A549 (cell line): ENCODE measurements at regions not wholly inside any gene's neighbourhood (a gene's known extent, or its start where the extent isn't known, plus 50 kb on each side); places are given as distances from the start of the nearest gene placed in this dataset.

Source experiments
- CBX8 ChIP-seq: fragments of 200-600 bp; sonication (generic); IDR thresholded peaks from 2 replicates; pipeline ENCODE4 v1.6.1; 2016
- EP300 ChIP-seq, 2 experiments: fragments of >200 bp; sonication (Bioruptor Twin); formaldehyde crosslinking; IDR thresholded peaks; 2 replicates in 1 of 2; 3 replicates in 1 of 2; pipeline ENCODE4 v1.6.1; 2016 to 2017
- KDM1A ChIP-seq: fragments of 200-600 bp; sonication (generic); IDR thresholded peaks from 2 replicates; pipeline ENCODE4 v1.6.1; 2016; ENCODE audit warnings: low read depth, mild to moderate bottlenecking
- MAFK ChIP-seq: fragments of 450-650 bp; IDR thresholded peaks from 2 replicates; pipeline ENCODE4 v1.6.1; 2014; ENCODE audit not compliant: partially characterized antibody
- MAX ChIP-seq: IDR thresholded peaks from 2 replicates; pipeline ENCODE4 v1.6.1; 2012
- RAD21 ChIP-seq, 2 experiments: fragments of >200 bp in 1 of 2; sonication (Bioruptor Twin) in 1 of 2; formaldehyde crosslinking in 1 of 2; IDR thresholded peaks in 1 of 2; conservative IDR thresholded peaks in 1 of 2; 2 replicates in 1 of 2; 3 replicates in 1 of 2; pipeline ENCODE4 v1.6.1; 2012 to 2018; ENCODE audit warnings: inconsistent platforms in 1 of 2
- TF ChIP-seq, protein P1 (sequence below): fragments of >200 bp; sonication (Bioruptor Twin); formaldehyde crosslinking; IDR thresholded peaks from 3 replicates; pipeline ENCODE4 v1.5.1; 2016
- TF ChIP-seq, protein P2 (sequence below): fragments of 250-450 bp; sonication (Bioruptor Pico); IDR thresholded peaks from 2 replicates; pipeline ENCODE4 v1.5.0; 2021; ENCODE audit warnings: mild to moderate bottlenecking, moderate library complexity, borderline replicate concordance

GRCh38 chr7:22001345-22002004 is 55.8 kb upstream of the CDCA7L start:
- TF ChIP-seq MAFK (no peak), MAX (no peak), CBX8 (no peak), RAD21 (conservative IDR thresholded peaks at IDR 0.05 in 1 of 2, IDR thresholded peaks at IDR 0.05 in 1 of 2) (peak; percentile 79 to 85), KDM1A (no peak), EP300 (IDR thresholded peaks at IDR 0.05) (no peak)
- TF ChIP-seq, protein P1, sequence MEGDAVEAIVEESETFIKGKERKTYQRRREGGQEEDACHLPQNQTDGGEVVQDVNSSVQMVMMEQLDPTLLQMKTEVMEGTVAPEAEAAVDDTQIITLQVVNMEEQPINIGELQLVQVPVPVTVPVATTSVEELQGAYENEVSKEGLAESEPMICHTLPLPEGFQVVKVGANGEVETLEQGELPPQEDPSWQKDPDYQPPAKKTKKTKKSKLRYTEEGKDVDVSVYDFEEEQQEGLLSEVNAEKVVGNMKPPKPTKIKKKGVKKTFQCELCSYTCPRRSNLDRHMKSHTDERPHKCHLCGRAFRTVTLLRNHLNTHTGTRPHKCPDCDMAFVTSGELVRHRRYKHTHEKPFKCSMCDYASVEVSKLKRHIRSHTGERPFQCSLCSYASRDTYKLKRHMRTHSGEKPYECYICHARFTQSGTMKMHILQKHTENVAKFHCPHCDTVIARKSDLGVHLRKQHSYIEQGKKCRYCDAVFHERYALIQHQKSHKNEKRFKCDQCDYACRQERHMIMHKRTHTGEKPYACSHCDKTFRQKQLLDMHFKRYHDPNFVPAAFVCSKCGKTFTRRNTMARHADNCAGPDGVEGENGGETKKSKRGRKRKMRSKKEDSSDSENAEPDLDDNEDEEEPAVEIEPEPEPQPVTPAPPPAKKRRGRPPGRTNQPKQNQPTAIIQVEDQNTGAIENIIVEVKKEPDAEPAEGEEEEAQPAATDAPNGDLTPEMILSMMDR: peak; percentile 75
- TF ChIP-seq, protein P2, sequence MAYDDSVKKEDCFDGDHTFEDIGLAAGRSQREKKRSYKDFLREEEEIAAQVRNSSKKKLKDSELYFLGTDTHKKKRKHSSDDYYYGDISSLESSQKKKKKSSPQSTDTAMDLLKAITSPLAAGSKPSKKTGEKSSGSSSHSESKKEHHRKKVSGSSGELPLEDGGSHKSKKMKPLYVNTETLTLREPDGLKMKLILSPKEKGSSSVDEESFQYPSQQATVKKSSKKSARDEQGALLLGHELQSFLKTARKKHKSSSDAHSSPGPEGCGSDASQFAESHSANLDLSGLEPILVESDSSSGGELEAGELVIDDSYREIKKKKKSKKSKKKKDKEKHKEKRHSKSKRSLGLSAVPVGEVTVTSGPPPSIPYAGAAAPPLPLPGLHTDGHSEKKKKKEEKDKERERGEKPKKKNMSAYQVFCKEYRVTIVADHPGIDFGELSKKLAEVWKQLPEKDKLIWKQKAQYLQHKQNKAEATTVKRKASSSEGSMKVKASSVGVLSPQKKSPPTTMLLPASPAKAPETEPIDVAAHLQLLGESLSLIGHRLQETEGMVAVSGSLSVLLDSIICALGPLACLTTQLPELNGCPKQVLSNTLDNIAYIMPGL (CRISPR knock-in tag): no peak
